ENCODE measurements at regions not wholly inside any gene's neighbourhood (a gene's known extent, or its start where the extent isn't known, plus 50 kb on each side); places are given as distances from the start of the nearest gene placed in this dataset.

DNA sequence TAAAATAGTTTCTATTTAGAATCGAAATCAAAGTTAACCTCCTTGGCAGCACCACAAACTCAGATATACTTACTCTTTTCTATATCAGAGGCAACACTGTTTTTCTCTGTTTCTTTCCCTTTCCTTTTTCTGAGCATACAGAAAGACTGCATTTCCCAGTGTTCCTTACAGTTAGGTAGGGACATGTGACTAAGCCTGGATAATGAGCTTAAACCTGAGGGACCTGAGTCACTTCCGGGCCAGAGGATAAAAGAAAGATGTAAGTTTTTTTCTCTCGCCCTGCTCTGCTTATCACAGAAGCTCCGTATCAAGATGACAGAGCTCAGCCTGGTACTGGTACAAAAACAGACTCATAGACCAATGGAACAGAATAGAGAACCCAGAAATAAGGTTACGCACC lies 531.9 kb downstream of the KLF12 start:
- no peak for DNase-seq (ENCODE audit: extremely low read depth, low read depth, low spot score)

GRCh38 chr13:73601708-73602107 lies 532.5 kb downstream of the KLF12 start:
- DNase-seq (ENCODE audit: extremely low read depth, low read depth, low spot score) = no peak

DNA sequence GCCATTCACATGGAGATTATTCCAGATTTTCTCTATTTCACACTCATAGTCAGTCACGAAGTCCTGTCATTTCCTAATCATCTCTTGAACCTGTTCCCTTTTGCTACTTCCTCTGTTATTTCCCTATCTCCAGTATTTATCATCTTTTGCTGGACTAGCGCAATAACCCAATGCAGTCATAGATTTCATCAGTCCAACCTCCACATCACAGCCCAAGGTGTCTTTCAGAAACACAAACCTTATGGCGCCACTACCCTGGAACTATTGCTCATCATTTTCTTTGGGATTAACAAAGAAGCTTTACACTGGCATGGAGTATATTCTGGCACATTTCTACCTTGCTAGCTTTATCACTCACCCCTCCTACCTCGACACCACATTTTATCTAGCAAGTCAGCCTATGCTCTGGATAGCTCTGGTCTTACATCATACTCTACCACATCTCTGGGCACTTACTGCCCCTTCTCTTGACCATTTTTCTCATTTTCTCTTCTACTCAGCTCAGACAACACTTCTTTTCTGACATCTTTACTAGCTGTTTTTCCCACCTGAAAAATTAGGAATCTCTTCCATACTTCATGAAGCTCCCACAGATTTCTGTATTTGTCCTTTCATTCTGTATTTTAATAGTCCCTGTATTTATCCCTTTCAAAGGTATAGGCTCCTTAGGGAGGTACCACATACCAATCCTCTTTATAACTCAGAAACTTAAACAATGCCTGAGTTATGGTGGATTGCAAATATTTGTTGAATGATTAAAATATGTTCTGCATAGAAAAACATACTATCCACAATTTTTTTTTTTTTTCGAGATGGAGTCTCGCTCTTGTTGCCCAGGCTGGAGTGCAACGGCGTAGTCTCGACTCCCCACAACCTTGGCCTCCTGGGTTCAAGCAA lies 534.7 kb downstream of the KLF12 start:
- DNase-seq (ENCODE audit: extremely low read depth, low read depth, low spot score) = no peak

DNA sequence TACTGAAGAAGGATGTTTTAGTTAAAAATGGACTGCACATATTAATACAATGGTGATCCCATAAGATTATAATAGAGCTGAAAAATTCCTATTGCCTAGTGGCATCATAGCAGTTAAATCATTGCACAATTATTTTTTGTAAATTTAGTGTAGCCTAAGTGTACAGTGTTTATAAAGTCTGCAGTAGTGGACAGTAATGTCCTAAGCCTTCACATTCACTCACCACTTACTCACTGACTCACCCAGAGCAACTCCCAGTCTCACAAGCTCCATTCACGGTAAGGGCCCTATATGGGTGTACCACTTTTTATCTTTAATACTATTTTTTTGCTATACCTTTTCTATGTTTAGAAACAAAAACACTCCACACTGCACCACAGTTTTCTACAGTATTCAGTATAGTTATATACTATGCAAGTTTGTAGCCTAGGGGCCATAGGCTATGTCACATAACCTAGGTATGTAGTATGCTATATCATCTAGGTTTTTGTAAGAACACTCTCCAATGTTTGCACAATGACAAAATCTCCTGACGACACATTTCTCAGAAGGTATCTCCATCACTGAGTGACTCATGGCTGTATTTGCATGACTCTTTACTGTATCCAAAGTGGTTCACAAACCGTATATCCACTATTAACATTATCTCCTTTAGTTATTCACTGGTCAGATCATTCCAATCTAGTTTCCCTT lies 536.0 kb downstream of the KLF12 start:
- no peak for DNase-seq (ENCODE audit: extremely low read depth, low read depth, low spot score)

GRCh38 chr13:73596382-73596781 lies 537.6 kb downstream of the KLF5 start:
- no peak for DNase-seq (ENCODE audit: extremely low read depth, low read depth, low spot score)

GRCh38 chr13:73593199-73593765 lies 534.5 kb downstream of the KLF5 start:
- DNase-seq (ENCODE audit: extremely low read depth, low read depth, low spot score) = no peak

DNA sequence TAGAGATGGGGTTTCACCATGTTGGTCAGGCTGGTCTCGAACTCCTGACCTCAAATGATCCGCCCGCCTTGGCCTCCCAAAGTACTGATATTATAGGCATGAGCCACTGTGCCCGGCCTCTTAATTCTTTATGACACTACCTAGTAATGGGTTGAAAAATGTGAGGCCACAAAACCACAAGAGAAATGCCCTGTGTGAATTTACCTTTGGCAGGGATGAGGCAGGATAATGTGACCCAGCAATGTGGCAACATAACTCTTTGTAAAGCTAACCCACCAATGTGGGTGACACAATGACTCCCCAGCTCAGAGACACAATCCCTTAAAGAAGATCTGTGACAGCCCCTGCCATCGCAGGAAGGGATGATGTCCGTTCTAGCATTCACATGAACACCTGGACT lies 533.1 kb downstream of the KLF5 start:
- no peak for DNase-seq (ENCODE audit: extremely low read depth, low read depth, low spot score)

DNA sequence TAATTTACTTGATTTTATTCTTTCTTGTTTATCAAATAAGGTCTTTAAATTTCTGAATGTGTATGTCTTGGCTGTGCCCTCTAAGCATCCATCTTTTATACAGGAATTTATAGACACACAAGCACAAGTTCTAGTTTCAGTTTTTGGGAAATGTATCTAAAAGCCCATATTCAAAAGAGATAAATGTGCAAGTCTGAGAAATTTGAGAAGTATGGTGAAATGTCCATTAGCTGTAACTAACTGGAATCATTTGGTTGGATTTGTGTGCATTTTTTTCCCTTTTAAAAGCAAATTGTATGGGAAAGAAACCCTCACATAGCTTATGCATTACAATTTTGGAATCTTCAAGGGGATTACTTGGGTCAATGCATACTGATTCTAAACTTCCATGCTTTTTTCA lies 532.0 kb downstream of the KLF5 start:
- no peak for DNase-seq (ENCODE audit: extremely low read depth, low read depth, low spot score)

- no peak for DNase-seq (ENCODE audit: extremely low read depth, low read depth, low spot score)
Observed at GRCh38 chr13:73585236-73585635, 526.4 kb downstream of the KLF5 start.

DNA sequence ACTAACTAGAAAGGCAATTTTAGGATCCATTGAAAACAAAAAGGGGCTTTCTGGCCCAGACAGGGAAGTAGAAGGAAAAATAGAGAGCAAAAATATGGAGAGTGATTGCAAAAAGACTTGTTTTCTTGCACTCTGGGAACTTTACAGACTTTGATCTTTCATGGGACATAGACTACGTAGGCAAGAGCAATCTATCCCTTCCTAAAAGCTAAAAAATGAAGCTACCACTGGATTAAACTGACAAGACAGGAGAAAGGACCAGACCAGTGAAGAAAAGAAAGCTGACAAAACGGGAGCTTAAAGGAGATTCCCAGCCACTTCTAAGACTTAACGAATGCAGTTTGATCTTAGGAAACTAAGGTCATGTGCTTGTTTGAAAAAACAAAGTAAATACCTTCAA lies 524.5 kb downstream of the KLF5 start:
- no peak for DNase-seq (ENCODE audit: extremely low read depth, low read depth, low spot score)

DNA sequence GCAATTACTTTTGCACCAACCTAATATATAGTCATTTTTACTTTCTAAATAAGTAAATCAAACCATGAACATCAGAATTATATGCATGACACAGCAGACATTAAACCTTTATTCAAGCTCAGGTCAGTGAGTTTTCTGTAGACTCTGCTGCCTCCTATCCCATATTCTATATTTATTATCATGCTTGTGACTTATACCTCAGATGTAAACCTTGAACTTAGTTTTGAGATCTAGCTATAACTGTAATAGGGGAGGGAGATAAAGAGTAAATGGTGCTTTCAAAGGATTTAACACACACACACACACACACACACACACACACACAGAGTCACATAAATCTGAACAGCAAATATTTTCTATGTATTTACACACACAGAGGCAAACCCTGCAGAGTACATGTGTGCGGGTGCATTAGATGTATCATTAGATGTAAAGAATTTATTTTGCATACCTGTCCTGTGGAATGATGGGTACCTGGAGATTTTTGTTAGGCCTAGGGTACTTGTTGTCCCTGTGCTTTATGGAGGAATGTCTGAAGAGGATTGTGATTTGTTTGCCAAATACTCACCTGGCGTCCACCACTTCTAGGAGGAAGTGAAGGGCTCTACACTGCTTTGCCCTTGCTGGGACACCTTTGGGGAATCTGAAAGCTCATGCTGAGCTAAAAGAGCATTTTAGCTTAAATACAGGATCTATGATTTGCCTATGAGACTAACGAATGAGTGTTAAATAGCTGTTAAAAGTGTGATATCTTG lies 521.9 kb downstream of the KLF5 start:
- no peak for DNase-seq (ENCODE audit: extremely low read depth, low read depth, low spot score)

- no peak for DNase-seq (ENCODE audit: extremely low read depth, low read depth, low spot score)
Observed at GRCh38 chr13:73579574-73580274, 520.9 kb downstream of the KLF5 start.

DNA sequence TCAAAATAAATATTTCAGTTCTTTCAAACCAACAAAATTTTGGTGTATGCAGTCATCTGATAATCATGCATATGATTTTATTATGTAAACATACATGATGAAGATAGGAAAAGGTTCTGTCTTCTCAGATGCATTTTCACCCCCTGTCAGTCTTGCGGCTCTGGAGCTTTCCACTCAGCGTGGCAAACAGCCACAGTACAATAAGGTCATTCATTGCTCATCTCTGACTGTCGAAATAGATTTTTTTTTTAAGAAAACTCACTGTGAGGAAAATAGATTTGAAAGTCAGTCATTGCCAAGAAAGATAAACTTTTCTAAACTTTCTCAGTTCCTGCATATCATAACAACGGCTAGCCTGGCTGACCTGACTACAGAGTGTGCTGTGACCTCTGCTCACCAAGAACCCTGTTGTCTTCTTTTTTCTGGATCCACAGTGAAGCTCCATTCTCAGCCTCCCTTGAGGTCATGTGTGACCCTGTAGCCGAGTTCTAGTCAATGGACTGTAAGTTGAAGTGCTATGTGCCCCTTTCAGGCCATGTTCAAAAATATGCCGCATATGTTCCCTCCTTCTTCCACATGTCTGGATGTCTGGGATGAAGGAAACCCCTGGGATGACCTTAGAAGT lies 519.6 kb downstream of the KLF5 start:
- no peak for DNase-seq (ENCODE audit: extremely low read depth, low read depth, low spot score)

DNA sequence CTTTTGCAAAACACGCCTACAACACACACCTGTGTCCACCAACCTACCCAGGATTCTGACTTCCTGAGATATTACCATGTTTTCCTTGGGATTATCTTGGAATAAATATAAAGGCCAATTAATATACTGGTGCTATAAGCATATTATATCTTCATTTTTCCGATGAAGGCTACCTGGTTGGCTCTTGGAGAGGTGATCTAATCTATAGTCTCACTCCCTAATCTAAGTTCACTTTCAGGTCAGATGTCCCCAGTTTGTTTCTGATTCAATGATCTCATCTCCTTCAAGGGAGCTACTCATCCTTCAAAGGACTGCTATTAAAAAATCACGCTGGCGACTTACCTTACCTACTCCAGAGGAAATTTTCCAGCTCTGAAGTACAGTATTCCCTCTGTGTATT lies 517.5 kb downstream of the KLF5 start:
- no peak for DNase-seq (ENCODE audit: extremely low read depth, low read depth, low spot score)

DNA sequence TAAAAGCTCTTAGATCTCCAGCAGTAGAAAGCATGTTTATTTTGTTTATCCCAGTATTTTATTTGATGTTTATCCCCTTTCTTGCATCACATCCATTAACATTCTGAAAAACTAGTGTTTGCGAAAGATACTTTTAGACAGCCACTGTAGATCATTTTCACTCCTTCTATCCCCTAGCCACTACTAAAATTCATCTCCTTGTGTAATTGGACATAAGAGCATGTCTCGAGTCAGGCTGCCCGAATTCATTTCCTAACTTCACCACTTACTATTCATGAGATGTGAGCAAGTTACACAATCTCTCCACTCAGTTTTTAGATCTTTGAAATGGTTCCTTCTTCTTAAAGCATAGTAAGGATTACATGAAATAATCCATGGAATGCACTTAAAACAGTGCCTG lies 514.0 kb downstream of the KLF5 start:
- no peak for DNase-seq (ENCODE audit: extremely low read depth, low read depth, low spot score)

GRCh38 chr13:73571376-73571775 lies 512.6 kb downstream of the KLF5 start:
- DNase-seq (ENCODE audit: extremely low read depth, low read depth, low spot score) = no peak

- no peak for DNase-seq (ENCODE audit: extremely low read depth, low read depth, low spot score)
Observed at GRCh38 chr13:73556902-73557301, 498.1 kb downstream of the KLF5 start.

DNA sequence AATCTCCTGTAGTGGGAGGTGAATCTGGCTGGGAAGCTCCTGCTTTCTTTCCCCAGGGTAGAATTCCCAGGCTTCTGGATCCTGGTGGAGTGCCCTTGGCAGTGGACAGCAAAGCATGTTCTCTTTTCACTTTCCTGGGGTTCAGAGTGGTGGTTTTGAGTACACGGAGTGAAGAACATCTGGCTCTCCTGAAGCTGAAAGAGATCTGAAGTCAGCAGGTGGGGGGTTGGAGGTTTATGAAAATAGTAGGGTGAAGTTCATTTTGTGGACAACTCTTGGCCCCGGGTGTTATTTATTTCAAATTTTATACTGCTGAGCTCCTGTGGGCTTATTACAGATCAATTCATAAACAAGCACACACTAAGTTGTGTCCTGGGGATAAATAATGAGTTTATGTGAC lies 497.3 kb downstream of the KLF5 start:
- no peak for DNase-seq (ENCODE audit: extremely low read depth, low read depth, low spot score)

- DNase-seq (ENCODE audit: extremely low read depth, low read depth, low spot score) = no peak
Observed at GRCh38 chr13:73551736-73552135, 492.9 kb downstream of the KLF5 start.

DNA sequence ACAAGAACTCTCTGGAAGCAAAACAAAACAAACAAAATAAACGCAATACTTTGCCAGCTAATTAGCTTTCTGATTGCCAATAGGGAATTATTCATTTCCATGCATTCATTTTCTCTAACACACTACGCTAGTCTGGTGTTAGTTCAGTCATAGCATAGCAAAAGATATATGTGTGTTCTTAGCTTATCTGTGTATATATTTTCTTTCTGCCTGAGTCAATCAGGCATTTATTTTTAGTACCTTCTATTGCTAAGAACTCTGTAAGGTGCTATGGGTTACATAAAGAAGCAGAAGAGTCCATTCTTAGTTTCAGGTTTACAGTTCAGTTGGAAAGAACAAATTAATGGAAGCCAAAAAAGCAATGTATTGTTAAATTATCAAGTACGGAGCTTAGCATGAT lies 490.9 kb downstream of the KLF5 start:
- DNase-seq (ENCODE audit: extremely low read depth, low read depth, low spot score) = no peak

Measured in glomerular endothelial cell (primary cell).